Activated effector memory CD4-positive, alpha-beta T cell treated with Interleukin-2 at 50 U/mL for 16 hours (primary cell): ENCODE measurements at regions not wholly inside any gene's neighbourhood (a gene's known extent, or its start where the extent isn't known, plus 50 kb on each side); places are given as distances from the start of the nearest gene placed in this dataset.

ENCODE experiments used
- DNase-seq: peaks from one replicate; pipeline ENCODE4 v3.0.0-alpha.2; 2020

GRCh38 chr1:117678246-117678977, 72.6 kb downstream of the TENT5C start:
- no peak for DNase-seq

GRCh38 chr1:117679299-117679698, 73.5 kb downstream of the TENT5C start:
- DNase-seq: no peak

- no peak for DNase-seq
These were observed 74.0 kb downstream of the TENT5C start for GRCh38 chr1:117679868-117680267.

- no peak for DNase-seq
These were observed 74.6 kb downstream of the TENT5C start for GRCh38 chr1:117680316-117681002.

- no peak for DNase-seq
These were observed 75.4 kb downstream of the TENT5C start for GRCh38 chr1:117681093-117681900.

GRCh38 chr1:117681901-117682250, 76.0 kb downstream of the TENT5C start:
- DNase-seq: no peak

GRCh38 chr1:117682372-117682771, 76.5 kb downstream of the TENT5C start:
- DNase-seq: no peak

GRCh38 chr1:117683571-117684285, 77.9 kb downstream of the TENT5C start:
- no peak for DNase-seq

- no peak for DNase-seq
These were observed 80.3 kb downstream of the TENT5C start for GRCh38 chr1:117685936-117686806.

GRCh38 chr1:117686907-117687306, 81.1 kb downstream of the TENT5C start:
- no peak for DNase-seq

- no peak for DNase-seq
These were observed 84.3 kb downstream of the TENT5C start for GRCh38 chr1:117689997-117690625.

GRCh38 chr1:117691942-117692341, 86.1 kb downstream of the TENT5C start:
- no peak for DNase-seq

- DNase-seq: no peak
These were observed 88.7 kb downstream of the TENT5C start for GRCh38 chr1:117694543-117694942.

- no peak for DNase-seq
These were observed 90.1 kb downstream of the TENT5C start for GRCh38 chr1:117695796-117696490.

GRCh38 chr1:117696561-117696960, 90.7 kb downstream of the TENT5C start:
- DNase-seq: no peak

GRCh38 chr1:117697220-117697781, 91.5 kb downstream of the TENT5C start:
- DNase-seq: no peak

GRCh38 chr1:117698398-117699160, 92.7 kb downstream of the TENT5C start:
- DNase-seq: no peak

- DNase-seq: no peak
These were observed 94.1 kb downstream of the TENT5C start for GRCh38 chr1:117699953-117700352.

- DNase-seq: no peak
These were observed 96.8 kb downstream of the TENT5C start for GRCh38 chr1:117702654-117703053.

- DNase-seq: no peak
These were observed 101.5 kb downstream of the TENT5C start for GRCh38 chr1:117707371-117707770.
